ENCODE measurements at regions not wholly inside any gene's neighbourhood (a gene's known extent, or its start where the extent isn't known, plus 50 kb on each side); places are given as distances from the start of the nearest gene placed in this dataset.

GRCh38 chr6:137781639-137782038, 85.4 kb upstream of the TNFAIP3 start:
- Histone ChIP-seq H2BK20ac (ENCODE audit: low read depth, low read length, poor library complexity, severe bottlenecking) (no peak overlapping the region), H3T11ph (ENCODE audit: low read length) (no peak overlapping the region), H4K91ac (ENCODE audit: insufficient read length, low read depth, low read length) (no peak overlapping the region), H2BK12ac (ENCODE audit: insufficient read length, low read depth, low read length) (no peak overlapping the region), H2AFZ (ENCODE audit: low read length) (no peak overlapping the region), H3K14ac (ENCODE audit: insufficient read depth, low read length) (no peak overlapping the region), H3K79me2 (ENCODE audit: insufficient read depth, low read length) (no peaks in the 10 kb centered on the region), H3K27ac (ENCODE audit: insufficient read length, low read depth, low read length) (no peak overlapping the region), H2AK5ac (ENCODE audit: insufficient read length, low read length) (no peak overlapping the region), H3K23ac (ENCODE audit: insufficient read length, low read depth, low read length) (no peak overlapping the region), H3K4me2 (ENCODE audit: insufficient read depth, insufficient read length, low read length) (no peak overlapping the region), H3K79me1 (ENCODE audit: insufficient read depth, low read depth, low read length, poor library complexity, severe bottlenecking) (no peaks in the 10 kb centered on the region), H2BK15ac (ENCODE audit: low read depth, low read length) (no peak overlapping the region), H3K56ac (ENCODE audit: insufficient read length, low read depth, low read length) (no peak overlapping the region), H3K18ac (ENCODE audit: insufficient read length, low read depth, low read length) (no peak overlapping the region), H3K23me2 (ENCODE audit: insufficient read length, low read depth, low read length, poor library complexity, severe bottlenecking) (no peaks in the 10 kb centered on the region), H4K5ac (ENCODE audit: insufficient read length, low read depth, low read length) (no peak overlapping the region), H2BK120ac (ENCODE audit: low read depth, low read length, poor library complexity, severe bottlenecking) (no peak overlapping the region), H3K4me1 (ENCODE audit: insufficient read depth, low read length) (no peaks in the 10 kb centered on the region; the same call in 1 of the 2 replicates), H2BK5ac (ENCODE audit: insufficient read length, low read length) (no peak overlapping the region), H4K20me1 (ENCODE audit: control insufficient read depth, insufficient read depth, insufficient read length) (no peaks in the 10 kb centered on the region), H3K4ac (ENCODE audit: low read depth, low read length) (no peak overlapping the region), H3K27me3 (ENCODE audit: insufficient read depth, low read length) (no peaks in the 10 kb centered on the region), H3K9me3 (ENCODE audit: control insufficient read depth, low read depth, low read length) (no peaks in the 10 kb centered on the region), H4K8ac (replicated peaks; ENCODE audit: insufficient read length, low read depth, low read length) (no peak overlapping the region), H3K9ac (ENCODE audit: extremely low read depth, insufficient read length, low read length) (no peak overlapping the region)
- no peak overlapping the region for H3K4me3 Mint-ChIP-seq
- H3K27ac Mint-ChIP-seq, result no peak overlapping the region
- DNase-seq, result no peak
- H3K36me3 Mint-ChIP-seq (ENCODE audit: insufficient read depth in 1 of 3, low read depth in 3 of 3), result no peaks in the 10 kb centered on the region
- TF ChIP-seq CTCF (conservative IDR thresholded peaks at IDR 0.05), result no peak
- no peaks in the 10 kb centered on the region for H3K27me3 Mint-ChIP-seq (ENCODE audit: low read depth)
- H3K4me1 Mint-ChIP-seq, result peaks cover 2 to 7% of the 10 kb centered on the region in 2 experiments
- WGBS (ENCODE audit: extremely low coverage, insufficient read length, low lambda C conversion rate), result no CpG with 5 or more reads among the region's 3 CpGs
- H3K9me3 Mint-ChIP-seq, result no peaks in the 10 kb centered on the region

Data from H9 (cell line).